HepG2 (cell line): ENCODE measurements at regions not wholly inside any gene's neighbourhood (a gene's known extent, or its start where the extent isn't known, plus 50 kb on each side); places are given as distances from the start of the nearest gene placed in this dataset.

Experiments used
- ATAC-seq: fragments of 200-7000 bp; cut with Tn5 transposase; 3 replicates; pipeline ENCODE4 v1.9.1; 2020; ENCODE audit warnings: mild to moderate bottlenecking, moderate library complexity
- BruUV-seq: library from RNA; stranded (reverse); fragments of 400-500 nt; replicated peaks from 2 replicates; lab custom pipeline; 2021; lab: Mats Ljungman, UMichigan
- CTCF ChIA-PET: fragments of 300-600 bp; formaldehyde crosslinking; extraction: SDS; loops from one replicate; lab custom pipeline; 2021; ENCODE audit warnings: low total read pairs, inconsistent platforms, low intra/inter-chr PET ratio; lab: Yijun Ruan, JAX
- POLR2A ChIA-PET: fragments of 350-600 bp; sonication (Branson Sonifier 250); formaldehyde crosslinking; loops from one replicate; lab custom pipeline; 2020; ENCODE audit warnings: antibody characterized with exemption, inconsistent platforms; lab: Yijun Ruan, JAX
- DNase-seq: peaks from one replicate; pipeline ENCODE4 v3.0.0-alpha.2; 2015; ENCODE audit warnings: low spot score
- FAIRE-seq: peaks from 3 replicates; lab custom pipeline; 2011; peaks lifted over from hg19 to GRCh38; lab: Jason Lieb, UNC
- H2AFZ ChIP-seq: one replicate; pipeline ENCODE4 v1.6.1; 2011; ENCODE audit warnings: low read length, inconsistent platforms
- H3K27ac ChIP-seq: fragments of 300-600 bp; 3 replicates; pipeline ENCODE4 v1.8.0; 2011; ENCODE audit warnings: mixed run types, mild to moderate bottlenecking, mixed read lengths, low read length, inconsistent platforms; ENCODE audit not compliant: insufficient read depth; ENCODE audit errors: extremely low read length
- H3K27me3 ChIP-seq, 2 experiments: fragments of 200-600 bp in 1 of 2; 2 replicates in 1 of 2; 3 replicates in 1 of 2; pipeline versions ENCODE4 v1.6.0 to v1.8.0; 2011; ENCODE audit warnings: low read length in 2 of 2, mild to moderate bottlenecking in 2 of 2, moderate library complexity in 2 of 2, inconsistent platforms in 1 of 2; ENCODE audit not compliant: insufficient read depth in 2 of 2, control insufficient read depth in 1 of 2
- H3K36me3 ChIP-seq, 2 experiments: fragments of 200-600 bp in 1 of 2; replicated peaks in 1 of 2; 2 replicates in 1 of 2; 3 replicates in 1 of 2; pipeline versions ENCODE4 v1.5.1 to v1.8.0; 2011; ENCODE audit warnings: low read length in 2 of 2, inconsistent platforms in 1 of 2; ENCODE audit not compliant: insufficient read depth in 2 of 2, control insufficient read depth in 1 of 2
- H3K4me1 ChIP-seq: 2 replicates; pipeline ENCODE4 v1.5.1; 2012; ENCODE audit warnings: low read length, inconsistent platforms; ENCODE audit not compliant: insufficient read depth
- H3K4me2 ChIP-seq: 2 replicates; pipeline ENCODE4 v1.6.0; 2011; ENCODE audit warnings: low read depth, low read length, inconsistent platforms
- H3K4me3 ChIP-seq, 3 experiments: fragments of 200-600 bp in 1 of 3; sonication (generic), shearing (Covaris generic) in 1 of 3; replicated peaks in 1 of 3; 2 replicates each; pipeline ENCODE4 v1.5.1; 2011 to 2016; ENCODE audit warnings: low read length in 3 of 3, inconsistent platforms in 2 of 3, low read depth in 2 of 3, mild to moderate bottlenecking in 2 of 3, control low read depth in 1 of 3, mixed read lengths in 1 of 3; ENCODE audit not compliant: insufficient read depth in 1 of 3
- H3K79me2 ChIP-seq: one replicate; pipeline ENCODE4 v1.6.1; 2011; ENCODE audit warnings: low read length, inconsistent platforms; ENCODE audit not compliant: insufficient read depth
- H3K9ac ChIP-seq: 2 replicates; pipeline ENCODE4 v1.6.0; 2011; ENCODE audit warnings: mild to moderate bottlenecking, low read depth, low read length, inconsistent platforms; ENCODE audit not compliant: insufficient read depth
- H3K9me3 ChIP-seq: 2 replicates; pipeline ENCODE4 v1.5.1; 2012; ENCODE audit warnings: mild to moderate bottlenecking, low read length
- H4K20me1 ChIP-seq: 2 replicates; pipeline ENCODE4 v1.6.0; 2011; ENCODE audit warnings: inconsistent platforms, mild to moderate bottlenecking, low read length, moderate library complexity; ENCODE audit not compliant: insufficient read depth
- AGO2 ChIP-seq: fragments of 200-400 bp; formaldehyde crosslinking; optimal IDR thresholded peaks from 2 replicates; pipeline ENCODE3; 2017; ENCODE audit warnings: mild to moderate bottlenecking, low read depth, low read length, moderate library complexity
- PCBP2 ChIP-seq: fragments of 200-400 bp; formaldehyde crosslinking; optimal IDR thresholded peaks from 2 replicates; pipeline ENCODE3; 2018; ENCODE audit warnings: low read length, low read depth; ENCODE audit not compliant: poor library complexity, severe bottlenecking
- ZNF180 ChIP-seq: sonication (generic); formaldehyde crosslinking; IDR thresholded peaks from 2 replicates; pipeline ENCODE4 v1.4.0; 2020; ENCODE audit warnings: low read depth, missing genetic modification reagents, borderline replicate concordance
- ZNF224 ChIP-seq: sonication (generic); formaldehyde crosslinking; IDR thresholded peaks from 2 replicates; pipeline ENCODE4 v1.5.0; 2020; ENCODE audit warnings: mild to moderate bottlenecking, missing genetic modification reagents
- ZNF484 ChIP-seq: sonication (generic); formaldehyde crosslinking; IDR thresholded peaks from 2 replicates; pipeline ENCODE4 v1.5.1; 2020; ENCODE audit warnings: mild to moderate bottlenecking, low read depth, missing genetic modification reagents, borderline replicate concordance
- WGBS: methylation state at CpG from one replicate; pipeline ENCODE4 v1.1.6; 2017; ENCODE audit warnings: low lambda C conversion rate; 5-methylcytosine and 5-hydroxymethylcytosine counted together
- in situ Hi-C: cut with HindIII; loops from 2 replicates; pipeline ENCODE4 v1.10.0; 2017; ENCODE audit warnings: low pct_unique_long_range_greater_than_20kb; ENCODE audit not compliant: extremely low pct_ligation_motif_present
- intact Hi-C: fragments of 100-400 bp; cut with micrococcal nuclease; formaldehyde crosslinking; loops from one replicate; pipeline ENCODE4 v1.10.0; 2022; ENCODE audit not compliant: unreplicated experiment
- TF ChIP-seq, protein P1 (sequence below): sonication (generic); formaldehyde crosslinking; IDR thresholded peaks from 2 replicates; pipeline ENCODE4 v1.5.0; 2020; ENCODE audit warnings: mild to moderate bottlenecking, missing genetic modification reagents, borderline replicate concordance

DNA sequence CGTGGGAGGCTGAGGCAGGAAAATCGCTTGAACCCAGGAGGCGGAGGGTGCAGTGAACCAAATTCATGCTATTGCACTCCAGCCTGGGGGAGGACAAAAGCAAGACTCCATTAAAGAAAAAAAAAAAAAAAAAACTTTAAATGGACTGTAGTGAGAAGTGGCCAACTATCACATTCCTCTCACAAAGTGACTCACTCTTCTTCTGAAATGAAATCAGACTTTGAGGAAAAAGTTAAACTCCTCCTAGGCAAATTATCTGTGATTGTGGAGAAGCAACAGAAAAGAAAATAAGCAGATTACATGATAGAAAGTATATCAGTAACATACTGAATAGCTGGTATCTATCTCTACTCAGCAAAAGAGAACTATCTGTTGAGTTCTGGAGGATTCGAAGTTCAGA is 234.3 kb upstream of the PHF14 start:
- Histone ChIP-seq H3K4me3 (no peak overlapping the region), H3K9me3 (no peaks in the 10 kb centered on the region), H3K27me3 (no peaks in the 10 kb centered on the region), H3K27ac (no peak overlapping the region), H3K9ac (no peak overlapping the region), H2AFZ (no peak overlapping the region), H3K36me3 (no peaks in the 10 kb centered on the region), H4K20me1 (no peaks in the 10 kb centered on the region), H3K4me2 (no peak overlapping the region), H3K4me1 (no peaks in the 10 kb centered on the region), H3K79me2 (no peaks in the 10 kb centered on the region)
- ChIA-PET POLR2A (no interaction called here), CTCF (no interaction called here)
- ATAC-seq (no peak), DNase-seq (no peak), FAIRE-seq (no peak)
- no TSS peak for BruUV-seq
- WGBS = 12% methylated on average over 4 of the region's 4 CpGs
- TF ChIP-seq ZNF224 (CRISPR knock-in tag) (no peak), PCBP2 (no peak), AGO2 (no peak), ZNF180 (CRISPR knock-in tag) (no peak), ZNF484 (no peak)
- TF ChIP-seq, protein P1, sequence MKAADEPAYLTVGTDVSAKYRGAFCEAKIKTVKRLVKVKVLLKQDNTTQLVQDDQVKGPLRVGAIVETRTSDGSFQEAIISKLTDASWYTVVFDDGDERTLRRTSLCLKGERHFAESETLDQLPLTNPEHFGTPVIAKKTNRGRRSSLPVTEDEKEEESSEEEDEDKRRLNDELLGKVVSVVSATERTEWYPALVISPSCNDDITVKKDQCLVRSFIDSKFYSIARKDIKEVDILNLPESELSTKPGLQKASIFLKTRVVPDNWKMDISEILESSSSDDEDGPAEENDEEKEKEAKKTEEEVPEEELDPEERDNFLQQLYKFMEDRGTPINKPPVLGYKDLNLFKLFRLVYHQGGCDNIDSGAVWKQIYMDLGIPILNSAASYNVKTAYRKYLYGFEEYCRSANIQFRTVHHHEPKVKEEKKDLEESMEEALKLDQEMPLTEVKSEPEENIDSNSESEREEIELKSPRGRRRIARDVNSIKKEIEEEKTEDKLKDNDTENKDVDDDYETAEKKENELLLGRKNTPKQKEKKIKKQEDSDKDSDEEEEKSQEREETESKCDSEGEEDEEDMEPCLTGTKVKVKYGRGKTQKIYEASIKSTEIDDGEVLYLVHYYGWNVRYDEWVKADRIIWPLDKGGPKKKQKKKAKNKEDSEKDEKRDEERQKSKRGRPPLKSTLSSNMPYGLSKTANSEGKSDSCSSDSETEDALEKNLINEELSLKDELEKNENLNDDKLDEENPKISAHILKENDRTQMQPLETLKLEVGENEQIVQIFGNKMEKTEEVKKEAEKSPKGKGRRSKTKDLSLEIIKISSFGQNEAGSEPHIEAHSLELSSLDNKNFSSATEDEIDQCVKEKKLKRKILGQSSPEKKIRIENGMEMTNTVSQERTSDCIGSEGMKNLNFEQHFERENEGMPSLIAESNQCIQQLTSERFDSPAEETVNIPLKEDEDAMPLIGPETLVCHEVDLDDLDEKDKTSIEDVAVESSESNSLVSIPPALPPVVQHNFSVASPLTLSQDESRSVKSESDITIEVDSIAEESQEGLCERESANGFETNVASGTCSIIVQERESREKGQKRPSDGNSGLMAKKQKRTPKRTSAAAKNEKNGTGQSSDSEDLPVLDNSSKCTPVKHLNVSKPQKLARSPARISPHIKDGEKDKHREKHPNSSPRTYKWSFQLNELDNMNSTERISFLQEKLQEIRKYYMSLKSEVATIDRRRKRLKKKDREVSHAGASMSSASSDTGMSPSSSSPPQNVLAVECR (CRISPR knock-in tag) = no peak
- in situ Hi-C loops (no loop called here), intact Hi-C loops (no loop called here)
